Thoracic aorta (tissue), 2 donors: ENCODE measurements at regions not wholly inside any gene's neighbourhood (a gene's known extent, or its start where the extent isn't known, plus 50 kb on each side); places are given as distances from the start of the nearest gene placed in this dataset.

ENCODE experiments used
- ATAC-seq: fragments of 150-250 bp; one replicate; pipeline ENCODE4 v1.8.0; 2017; ENCODE audit warnings: low read depth; ENCODE audit not compliant: insufficient number of reproducible peaks, low FRiP score
- DNase-seq: peaks from one replicate; pipeline ENCODE4 v3.0.0-alpha.2; 2020; ENCODE audit warnings: low spot score
- H3K27ac ChIP-seq, 2 donors: fragments of 200-600 bp; sonication (generic); 1 replicate in 1 of 2; 2 replicates in 1 of 2; pipeline ENCODE4 v1.5.1; 2016; ENCODE audit warnings: mild to moderate bottlenecking in 2 of 2, moderate library complexity in 2 of 2
- H3K27me3 ChIP-seq: fragments of 200-600 bp; sonication (generic); replicated peaks from 2 replicates; pipeline ENCODE4 v1.6.0; 2016; ENCODE audit warnings: mild to moderate bottlenecking; ENCODE audit not compliant: insufficient read depth
- H3K36me3 ChIP-seq: fragments of 200-600 bp; sonication (generic); one replicate; pipeline ENCODE4 v1.5.1; 2016
- H3K4me1 ChIP-seq, 2 donors: fragments of 200-600 bp; sonication (generic); 1 replicate in 1 of 2; 2 replicates in 1 of 2; pipeline versions ENCODE4 v1.5.1 to v1.6.0; 2016; ENCODE audit warnings: low read depth in 2 of 2, mild to moderate bottlenecking in 1 of 2; ENCODE audit not compliant: control insufficient read depth in 1 of 2
- H3K4me3 ChIP-seq: fragments of 200-600 bp; sonication (generic); 2 replicates; pipeline ENCODE4 v1.5.1; 2016; ENCODE audit warnings: mild to moderate bottlenecking
- H3K9me3 ChIP-seq: fragments of 200-600 bp; sonication (generic); 2 replicates; pipeline ENCODE4 v1.5.1; 2016
- TF ChIP-seq, protein P1 (sequence below): fragments of 200-600 bp; sonication (generic); IDR thresholded peaks from one replicate; pipeline ENCODE4 v1.5.1; 2019; ENCODE audit warnings: antibody characterized with exemption

DNA sequence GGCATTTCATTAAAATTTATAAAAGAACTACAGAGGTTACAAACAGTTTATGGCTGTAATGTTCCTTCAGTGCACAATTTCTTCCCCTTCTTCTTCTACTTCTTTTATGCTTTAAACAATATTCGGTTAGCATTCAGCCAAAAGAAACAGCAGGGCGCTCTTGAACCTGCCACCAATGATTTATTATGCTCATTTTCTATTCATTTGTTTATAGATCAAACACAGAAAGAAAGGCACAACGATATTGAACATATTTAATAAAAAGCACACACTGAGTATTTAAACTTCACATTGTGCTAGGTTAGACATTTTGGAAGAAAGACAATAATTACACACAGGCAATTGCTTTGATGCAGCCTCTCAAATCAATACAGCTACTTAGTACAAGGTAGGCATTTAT lies 1025.8 kb upstream of the LRRN3 start:
- ATAC-seq = no peak
- H3K9me3 ChIP-seq = no peaks in the 10 kb centered on the region
- H3K27me3 ChIP-seq = no peaks in the 10 kb centered on the region
- H3K36me3 ChIP-seq = no peaks in the 10 kb centered on the region
- TF ChIP-seq, protein P1, sequence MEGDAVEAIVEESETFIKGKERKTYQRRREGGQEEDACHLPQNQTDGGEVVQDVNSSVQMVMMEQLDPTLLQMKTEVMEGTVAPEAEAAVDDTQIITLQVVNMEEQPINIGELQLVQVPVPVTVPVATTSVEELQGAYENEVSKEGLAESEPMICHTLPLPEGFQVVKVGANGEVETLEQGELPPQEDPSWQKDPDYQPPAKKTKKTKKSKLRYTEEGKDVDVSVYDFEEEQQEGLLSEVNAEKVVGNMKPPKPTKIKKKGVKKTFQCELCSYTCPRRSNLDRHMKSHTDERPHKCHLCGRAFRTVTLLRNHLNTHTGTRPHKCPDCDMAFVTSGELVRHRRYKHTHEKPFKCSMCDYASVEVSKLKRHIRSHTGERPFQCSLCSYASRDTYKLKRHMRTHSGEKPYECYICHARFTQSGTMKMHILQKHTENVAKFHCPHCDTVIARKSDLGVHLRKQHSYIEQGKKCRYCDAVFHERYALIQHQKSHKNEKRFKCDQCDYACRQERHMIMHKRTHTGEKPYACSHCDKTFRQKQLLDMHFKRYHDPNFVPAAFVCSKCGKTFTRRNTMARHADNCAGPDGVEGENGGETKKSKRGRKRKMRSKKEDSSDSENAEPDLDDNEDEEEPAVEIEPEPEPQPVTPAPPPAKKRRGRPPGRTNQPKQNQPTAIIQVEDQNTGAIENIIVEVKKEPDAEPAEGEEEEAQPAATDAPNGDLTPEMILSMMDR = no peak
- DNase-seq = no peak
- no peak overlapping the region for H3K4me3 ChIP-seq
- H3K4me1 ChIP-seq = no peaks in the 10 kb centered on the region
- no peak overlapping the region for H3K27ac ChIP-seq

DNA sequence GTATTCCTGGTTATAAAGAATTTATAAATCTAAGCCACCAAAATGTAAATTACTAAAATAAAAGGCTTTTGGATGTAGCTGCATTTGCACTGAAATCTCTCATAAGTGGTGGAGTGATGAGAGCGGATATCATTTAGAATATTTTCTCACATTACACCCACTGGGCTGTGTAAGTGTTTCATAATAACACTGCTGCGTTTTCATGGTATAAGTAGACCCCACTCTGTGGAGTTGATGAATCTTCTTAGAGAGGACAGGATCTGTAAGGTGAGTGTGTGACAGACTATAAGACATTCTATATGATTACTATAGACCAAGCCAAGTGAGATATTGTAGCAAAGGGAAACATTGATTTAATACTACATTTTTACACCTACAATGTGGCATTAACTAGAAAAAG lies 1024.1 kb upstream of the LRRN3 start:
- Histone ChIP-seq H3K36me3 (no peaks in the 10 kb centered on the region), H3K9me3 (no peaks in the 10 kb centered on the region), H3K4me1 (no peaks in the 10 kb centered on the region), H3K27me3 (no peaks in the 10 kb centered on the region), H3K4me3 (no peak overlapping the region), H3K27ac (no peak overlapping the region)
- TF ChIP-seq, protein P1 = no peak
- DNase-seq = no peak
- ATAC-seq = no peak

DNA sequence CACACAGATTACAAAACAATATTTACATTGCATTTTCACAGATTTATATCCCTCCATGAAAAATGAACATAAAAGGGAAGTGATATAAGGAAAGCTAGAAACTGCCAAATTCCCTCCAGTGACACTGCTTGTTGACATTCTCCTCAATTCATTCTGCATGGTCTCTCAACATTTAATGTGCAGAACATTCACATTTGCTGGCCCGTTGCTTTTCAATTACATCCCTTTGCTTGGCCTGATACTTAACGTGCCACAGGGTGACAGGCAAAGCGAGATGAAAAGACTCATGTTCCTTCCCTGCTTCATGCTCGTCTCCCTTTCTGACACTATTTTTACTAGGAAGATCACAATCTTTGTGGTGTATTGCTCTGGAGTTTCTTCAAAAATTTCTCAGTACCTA lies 1019.7 kb upstream of the LRRN3 start:
- TF ChIP-seq, protein P1 = no peak
- no peaks in the 10 kb centered on the region for H3K36me3 ChIP-seq
- no peaks in the 10 kb centered on the region for H3K27me3 ChIP-seq
- no peak for DNase-seq
- H3K9me3 ChIP-seq = no peaks in the 10 kb centered on the region
- ATAC-seq = no peak
- no peaks in the 10 kb centered on the region for H3K4me1 ChIP-seq
- H3K4me3 ChIP-seq = no peak overlapping the region
- H3K27ac ChIP-seq = no peak overlapping the region

DNA sequence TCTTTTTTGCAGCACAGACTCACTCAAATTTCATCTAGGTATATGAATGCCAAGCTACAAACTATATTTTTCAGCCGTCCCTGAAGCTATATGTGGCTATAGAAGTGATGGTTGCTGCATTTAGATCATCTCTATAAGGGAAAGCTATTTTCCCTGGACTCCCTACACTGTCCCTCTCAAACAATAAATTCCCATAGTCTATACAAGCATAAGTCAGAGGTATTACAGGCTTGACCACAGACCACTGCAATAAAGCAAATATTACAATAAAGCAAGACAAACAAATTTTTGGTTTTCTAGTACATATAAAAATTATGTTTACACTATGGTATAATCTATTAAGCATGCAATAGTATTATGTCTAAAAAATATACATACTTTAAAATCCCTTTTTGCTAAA lies 1015.5 kb upstream of the LRRN3 start:
- Histone ChIP-seq H3K36me3 (no peaks in the 10 kb centered on the region), H3K4me3 (no peak overlapping the region), H3K27me3 (no peaks in the 10 kb centered on the region), H3K9me3 (no peaks in the 10 kb centered on the region), H3K27ac (no peak overlapping the region), H3K4me1 (no peaks in the 10 kb centered on the region)
- TF ChIP-seq, protein P1 = no peak
- DNase-seq (no peak), ATAC-seq (no peak)

DNA sequence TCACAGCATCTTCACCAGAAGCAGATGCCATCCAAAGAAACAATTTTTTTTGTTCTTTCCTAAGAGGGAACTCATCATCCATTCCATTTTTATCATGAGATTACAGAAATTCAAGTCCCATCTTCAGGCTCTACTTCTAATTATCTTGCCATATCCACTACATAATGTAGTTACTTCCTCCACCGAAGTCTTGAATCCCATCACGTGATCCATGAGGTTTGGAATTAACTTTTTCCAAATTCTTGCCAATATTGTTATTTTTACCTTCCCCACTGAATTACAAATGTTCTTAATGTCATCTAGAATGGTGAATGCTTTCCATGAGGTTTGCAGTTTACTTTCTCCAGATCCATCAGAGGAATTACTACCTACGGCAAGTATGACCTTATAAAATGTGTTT lies 1014.7 kb upstream of the LRRN3 start:
- no peaks in the 10 kb centered on the region for H3K9me3 ChIP-seq
- no peak overlapping the region for H3K4me3 ChIP-seq
- no peaks in the 10 kb centered on the region for H3K4me1 ChIP-seq
- DNase-seq = no peak
- no peak overlapping the region for H3K27ac ChIP-seq
- TF ChIP-seq, protein P1 = no peak
- H3K36me3 ChIP-seq = no peaks in the 10 kb centered on the region
- no peak for ATAC-seq
- no peaks in the 10 kb centered on the region for H3K27me3 ChIP-seq
